Upper lobe of left lung (tissue), 6 donors: ENCODE measurements at regions not wholly inside any gene's neighbourhood (a gene's known extent, or its start where the extent isn't known, plus 50 kb on each side); places are given as distances from the start of the nearest gene placed in this dataset.

Source experiments
- ATAC-seq, 2 donors: fragments of 200-7000 bp; cut with Tn5 transposase; one replicate each; pipeline ENCODE4 v1.9.1; 2022; ENCODE audit warnings: mild to moderate bottlenecking in 2 of 2, moderate library complexity in 2 of 2; ENCODE audit not compliant: low FRiP score in 2 of 2
- DNase-seq, 2 donors: peaks; one replicate each; pipeline ENCODE4 v3.0.0-alpha.2; 2019 to 2020
- H3K27ac ChIP-seq, 4 donors: fragments of 200-600 bp; sonication (generic); one replicate each; pipeline ENCODE4 v1.5.1; 2016 to 2019
- H3K27me3 ChIP-seq, 4 donors: fragments of 200-600 bp; sonication (generic); one replicate each; pipeline ENCODE4 v1.5.1; 2017 to 2019
- H3K36me3 ChIP-seq, 4 donors: fragments of 200-600 bp; sonication (generic); one replicate each; pipeline ENCODE4 v1.5.1; 2016 to 2019
- H3K4me1 ChIP-seq, 4 donors: fragments of 200-600 bp; sonication (generic); one replicate each; pipeline ENCODE4 v1.5.1; 2018 to 2019
- H3K4me3 ChIP-seq, 4 donors: fragments of 200-600 bp; sonication (generic); one replicate each; pipeline ENCODE4 v1.5.1; 2017 to 2019; ENCODE audit warnings: mild to moderate bottlenecking in 2 of 4, moderate library complexity in 1 of 4
- H3K9me3 ChIP-seq, 4 donors: fragments of 200-600 bp; sonication (generic); one replicate each; pipeline ENCODE4 v1.5.1; 2018 to 2019
- CTCF ChIP-seq, 6 experiments: fragments of 450-650 bp in 4 of 6; fragments of 200-600 bp in 2 of 6; sonication (generic) in 2 of 6; IDR thresholded peaks; one replicate each; pipeline ENCODE4 v1.5.1; 2016 to 2019; ENCODE audit warnings: antibody characterized with exemption in 6 of 6
- EP300 ChIP-seq, 4 donors: sonication (generic); formaldehyde crosslinking; IDR thresholded peaks; one replicate each; pipeline ENCODE4 v1.5.1; 2017; ENCODE audit warnings: antibody characterized with exemption in 4 of 4, control low read depth in 2 of 4
- POLR2A ChIP-seq, 4 donors: fragments of 450-650 bp; IDR thresholded peaks; one replicate each; pipeline ENCODE4 v1.5.1; 2016 to 2017; ENCODE audit warnings: antibody characterized with exemption in 4 of 4, mild to moderate bottlenecking in 2 of 4
- POLR2AphosphoS5 ChIP-seq, 2 donors: sonication (generic); formaldehyde crosslinking; IDR thresholded peaks; one replicate each; pipeline ENCODE4 v1.5.1; 2017; ENCODE audit warnings: antibody characterized with exemption in 2 of 2
- WGBS, 2 donors: methylation state at CpG; one replicate each; pipeline ENCODE4 v1.1.5; 2017 to 2018; 5-methylcytosine and 5-hydroxymethylcytosine counted together
- donor health status: DM: no; HTN: no; CAD: no; lungs with moderate emphysema.
- donor health status: DM: no; HTN: yes; CAD: no; lungs with severe emphysema.

- Histone ChIP-seq H3K9me3 (no peaks in the 10 kb centered on the region), H3K36me3 (no peaks in the 10 kb centered on the region), H3K4me3 (no peak overlapping the region), H3K27ac (no peak overlapping the region), H3K27me3 (no peaks in the 10 kb centered on the region), H3K4me1 (no peaks in the 10 kb centered on the region)
- 61 to 66% methylated on average over 2 of the region's 2 CpGs for WGBS, 2 donors
- TF ChIP-seq POLR2A (IDR thresholded peaks at IDR 0.05) (no peak), CTCF (IDR thresholded peaks at IDR 0.05) (no peak), EP300 (IDR thresholded peaks at IDR 0.05) (no peak)
- ATAC-seq (no peak), DNase-seq (no peak)
Observed at GRCh38 chr15:35931799-35932341, 385.9 kb upstream of the DPH6 start.

- H3K27me3 ChIP-seq: no peaks in the 10 kb centered on the region
- TF ChIP-seq POLR2A (IDR thresholded peaks at IDR 0.05) (no peak), POLR2AphosphoS5 (IDR thresholded peaks at IDR 0.05) (no peak), CTCF (IDR thresholded peaks at IDR 0.05) (no peak), EP300 (IDR thresholded peaks at IDR 0.05) (no peak)
Observed at GRCh38 chr15:35932531-35932930, 386.6 kb upstream of the DPH6 start.

GRCh38 chr15:35933531-35933930, 387.6 kb upstream of the DPH6 start:
- DNase-seq: no peak
- 80 to 81% methylated on average over 3 of the region's 3 CpGs for WGBS, 2 donors

More at GRCh38 chr15:35932531-35932930, 386.6 kb upstream of the DPH6 start:
- ATAC-seq (no peak), DNase-seq (no peak)
- Histone ChIP-seq H3K9me3 (no peaks in the 10 kb centered on the region), H3K4me1 (no peaks in the 10 kb centered on the region), H3K36me3 (no peaks in the 10 kb centered on the region), H3K4me3 (no peak overlapping the region), H3K27ac (no peak overlapping the region)
- 73 to 74% methylated on average over 5 of the region's 5 CpGs for WGBS, 2 donors

GRCh38 chr15:35934383-35935049, 388.6 kb upstream of the DPH6 start:
- H3K9me3 ChIP-seq: no peaks in the 10 kb centered on the region
- H3K36me3 ChIP-seq: no peaks in the 10 kb centered on the region
- TF ChIP-seq POLR2A (IDR thresholded peaks at IDR 0.05) (no peak), EP300 (IDR thresholded peaks at IDR 0.05) (no peak), POLR2AphosphoS5 (IDR thresholded peaks at IDR 0.05) (no peak), CTCF (IDR thresholded peaks at IDR 0.05) (no peak)
- no peaks in the 10 kb centered on the region for H3K27me3 ChIP-seq
- no peaks in the 10 kb centered on the region for H3K4me1 ChIP-seq
- no peak for ATAC-seq
- no peak for DNase-seq
- WGBS, 2 donors: 91% methylated on average over 3 of the region's 3 CpGs
- no peak overlapping the region for H3K4me3 ChIP-seq
- no peak overlapping the region for H3K27ac ChIP-seq

More at GRCh38 chr15:35933531-35933930, 387.6 kb upstream of the DPH6 start:
- no peaks in the 10 kb centered on the region for H3K27me3 ChIP-seq
- TF ChIP-seq CTCF (IDR thresholded peaks at IDR 0.05): no peak
- TF ChIP-seq EP300 (IDR thresholded peaks at IDR 0.05): no peak
- no peak for TF ChIP-seq POLR2AphosphoS5 (IDR thresholded peaks at IDR 0.05)
- TF ChIP-seq POLR2A (IDR thresholded peaks at IDR 0.05): no peak
- H3K36me3 ChIP-seq: no peaks in the 10 kb centered on the region
- no peaks in the 10 kb centered on the region for H3K9me3 ChIP-seq
- ATAC-seq: no peak
- H3K27ac ChIP-seq: no peak overlapping the region
- no peak overlapping the region for H3K4me3 ChIP-seq
- no peaks in the 10 kb centered on the region for H3K4me1 ChIP-seq

- Histone ChIP-seq H3K27me3 (no peaks in the 10 kb centered on the region), H3K4me1 (no peaks in the 10 kb centered on the region), H3K4me3 (no peak overlapping the region), H3K9me3 (no peaks in the 10 kb centered on the region), H3K36me3 (no peaks in the 10 kb centered on the region), H3K27ac (no peak overlapping the region)
- TF ChIP-seq POLR2AphosphoS5 (IDR thresholded peaks at IDR 0.05): no peak
- TF ChIP-seq CTCF (IDR thresholded peaks at IDR 0.05): no peak
- TF ChIP-seq POLR2A (IDR thresholded peaks at IDR 0.05): no peak
- TF ChIP-seq EP300 (IDR thresholded peaks at IDR 0.05): no peak
- no peak for ATAC-seq
- WGBS, 2 donors: 98% methylated on average over 2 of the region's 2 CpGs
- DNase-seq: no peak
Observed at GRCh38 chr15:35936284-35936683, 390.3 kb upstream of the DPH6 start.
